ENCODE measurements at regions not wholly inside any gene's neighbourhood (a gene's known extent, or its start where the extent isn't known, plus 50 kb on each side); places are given as distances from the start of the nearest gene placed in this dataset.
"Not testable (repeated sequence)": the region's sequence is repeated elsewhere in the genome, so short reads cannot be mapped to it uniquely, and the experiment has no call there.

- not testable (repeated sequence) for H3K4me3 Mint-ChIP-seq; H3K27ac Mint-ChIP-seq; H3K9me3 Mint-ChIP-seq; DNase-seq; ATAC-seq (replicated peaks); H3K36me3 Mint-ChIP-seq; H3K27me3 Mint-ChIP-seq; H3K4me1 Mint-ChIP-seq
Measured at GRCh38 chr2:89095060-89095459, 403.6 kb downstream of the RPIA start.

GRCh38 chr2:89102587-89102986 lies 411.1 kb downstream of the RPIA start:
- H3K4me3 Mint-ChIP-seq: not testable (repeated sequence)

DNA sequence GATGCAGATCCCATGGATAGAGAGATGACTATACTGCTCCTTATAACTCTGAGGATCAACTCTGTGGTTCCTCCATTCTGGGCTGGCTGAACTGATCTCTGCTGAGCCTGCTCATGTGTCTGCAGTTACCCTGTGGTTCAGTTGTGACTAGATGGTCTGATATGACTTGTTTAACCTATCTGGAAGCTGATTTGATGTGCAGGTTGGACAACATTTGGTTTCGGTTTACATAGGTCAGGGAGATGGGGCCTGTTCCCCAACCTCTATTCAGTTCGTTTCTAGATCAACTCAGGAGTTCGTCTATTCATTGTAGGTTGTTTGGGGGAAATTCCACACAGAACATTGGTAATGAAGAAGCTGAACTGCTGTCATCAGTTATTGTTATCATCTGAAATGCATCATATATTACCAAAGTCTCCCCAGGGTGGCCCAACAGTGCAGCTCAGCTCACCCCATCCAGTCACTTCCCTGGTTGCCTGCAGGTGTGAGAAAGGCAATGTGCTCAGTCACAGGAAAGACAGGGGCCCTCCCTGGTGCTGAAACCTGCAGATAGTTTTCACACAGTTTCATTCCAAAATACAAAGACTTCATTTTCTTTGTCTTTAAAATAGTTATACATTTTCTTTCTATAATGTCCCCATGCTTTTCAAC lies 415.0 kb downstream of the RPIA start:
- H3K4me3 Mint-ChIP-seq, H3K36me3 Mint-ChIP-seq, H3K27ac Mint-ChIP-seq, DNase-seq, H3K9me3 Mint-ChIP-seq, H3K4me1 Mint-ChIP-seq, H3K27me3 Mint-ChIP-seq: not testable (repeated sequence)
- ATAC-seq (replicated peaks): peak; percentile 57 to 83

More at GRCh38 chr2:89102587-89102986, 411.1 kb downstream of the RPIA start:
- not testable (repeated sequence) for H3K27me3 Mint-ChIP-seq, H3K4me1 Mint-ChIP-seq, DNase-seq, H3K27ac Mint-ChIP-seq, H3K36me3 Mint-ChIP-seq, H3K9me3 Mint-ChIP-seq
- peak in 1 of 2 donors; percentile 41 for ATAC-seq (replicated peaks)

GRCh38 chr2:89112434-89112833 lies 421.0 kb downstream of the RPIA start:
- not testable (repeated sequence) for H3K36me3 Mint-ChIP-seq, H3K27me3 Mint-ChIP-seq, H3K27ac Mint-ChIP-seq, H3K9me3 Mint-ChIP-seq, H3K4me1 Mint-ChIP-seq, H3K4me3 Mint-ChIP-seq
- DNase-seq: peak; percentile 1
- ATAC-seq (replicated peaks): peak; percentile 72

- H3K27me3 Mint-ChIP-seq; H3K36me3 Mint-ChIP-seq; H3K4me3 Mint-ChIP-seq; ATAC-seq (replicated peaks); H3K27ac Mint-ChIP-seq; H3K9me3 Mint-ChIP-seq; H3K4me1 Mint-ChIP-seq; DNase-seq: not testable (repeated sequence)
Measured at GRCh38 chr2:89113286-89113685, 421.8 kb downstream of the RPIA start.

- not testable (repeated sequence) for H3K4me3 Mint-ChIP-seq, H3K36me3 Mint-ChIP-seq, DNase-seq, H3K27me3 Mint-ChIP-seq, H3K4me1 Mint-ChIP-seq, H3K9me3 Mint-ChIP-seq, H3K27ac Mint-ChIP-seq
- ATAC-seq (replicated peaks): peak; percentile 65
Measured at GRCh38 chr2:89129440-89129839, 438.0 kb downstream of the RPIA start.

- H3K27ac Mint-ChIP-seq; H3K4me1 Mint-ChIP-seq; H3K27me3 Mint-ChIP-seq; H3K36me3 Mint-ChIP-seq; H3K4me3 Mint-ChIP-seq; H3K9me3 Mint-ChIP-seq; DNase-seq; ATAC-seq (replicated peaks): not testable (repeated sequence)
Measured at GRCh38 chr2:89130665-89131308, 439.3 kb downstream of the RPIA start.

DNA sequence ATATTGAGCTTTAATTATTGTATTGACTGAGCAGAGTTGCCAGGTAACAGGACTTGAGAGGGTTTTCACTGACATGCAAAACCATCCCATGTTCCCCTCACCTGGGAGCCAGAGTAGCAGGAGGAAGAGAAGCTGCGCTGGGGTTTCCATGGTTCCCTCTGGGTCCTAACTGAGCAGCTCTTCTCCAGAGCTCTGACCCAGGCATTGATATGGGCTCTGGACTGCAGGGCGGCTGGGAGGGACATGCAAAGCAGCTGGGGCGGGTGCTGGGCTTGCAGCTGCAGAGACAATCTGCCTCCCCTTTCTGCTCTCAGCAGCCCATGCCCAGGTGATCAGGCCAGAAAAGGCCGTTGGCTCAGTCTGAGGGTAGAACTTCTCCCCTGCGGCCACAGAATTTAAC lies 451.5 kb downstream of the RPIA start:
- not testable (repeated sequence) for H3K27me3 Mint-ChIP-seq, H3K9me3 Mint-ChIP-seq, DNase-seq, H3K36me3 Mint-ChIP-seq
- peak; percentile 73 to 79 for ATAC-seq (replicated peaks)
- H3K4me3 Mint-ChIP-seq: peak overlapping the region; percentile 41 to 52
- H3K4me1 Mint-ChIP-seq: peaks cover 5 to 11% of the 10 kb centered on the region in 2 donors
- peak overlapping the region; percentile 71 for H3K27ac Mint-ChIP-seq

- ATAC-seq (replicated peaks); DNase-seq; H3K4me3 Mint-ChIP-seq; H3K36me3 Mint-ChIP-seq; H3K27ac Mint-ChIP-seq; H3K9me3 Mint-ChIP-seq; H3K27me3 Mint-ChIP-seq: not testable (repeated sequence)
- peaks cover 8 to 16% of the 10 kb centered on the region in 2 donors for H3K4me1 Mint-ChIP-seq
Measured at GRCh38 chr2:89145342-89145741, 453.9 kb downstream of the RPIA start.

- not testable (repeated sequence) for ATAC-seq (replicated peaks); H3K27me3 Mint-ChIP-seq; H3K36me3 Mint-ChIP-seq; H3K4me3 Mint-ChIP-seq; H3K27ac Mint-ChIP-seq; DNase-seq; H3K9me3 Mint-ChIP-seq
- H3K4me1 Mint-ChIP-seq: peaks cover 9 to 16% of the 10 kb centered on the region in 2 donors
Measured at GRCh38 chr2:89148256-89148655, 456.8 kb downstream of the RPIA start.

DNA sequence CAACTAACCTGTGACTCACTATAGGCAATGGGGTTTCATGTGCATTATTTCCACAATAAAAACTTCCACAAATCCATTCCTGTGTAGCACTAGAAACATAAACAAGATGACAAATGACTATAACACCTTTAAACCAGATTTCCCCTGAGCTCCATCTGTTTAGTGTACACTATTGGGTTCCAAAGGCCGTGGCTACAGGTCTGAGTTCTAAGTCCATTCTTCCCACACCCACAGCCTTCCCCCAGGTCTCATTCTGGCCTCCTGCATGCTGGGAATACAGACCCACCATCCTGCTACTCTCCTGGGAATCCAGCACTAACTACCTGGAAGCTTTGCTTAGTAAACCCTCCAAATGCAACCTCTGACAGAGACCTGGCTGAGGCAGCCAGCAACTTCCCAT lies 460.2 kb downstream of the RPIA start:
- not testable (repeated sequence) for DNase-seq; H3K4me3 Mint-ChIP-seq; H3K9me3 Mint-ChIP-seq; H3K27me3 Mint-ChIP-seq; H3K36me3 Mint-ChIP-seq; H3K27ac Mint-ChIP-seq; ATAC-seq (replicated peaks)
- peaks cover 11 to 16% of the 10 kb centered on the region in 2 donors for H3K4me1 Mint-ChIP-seq

DNA sequence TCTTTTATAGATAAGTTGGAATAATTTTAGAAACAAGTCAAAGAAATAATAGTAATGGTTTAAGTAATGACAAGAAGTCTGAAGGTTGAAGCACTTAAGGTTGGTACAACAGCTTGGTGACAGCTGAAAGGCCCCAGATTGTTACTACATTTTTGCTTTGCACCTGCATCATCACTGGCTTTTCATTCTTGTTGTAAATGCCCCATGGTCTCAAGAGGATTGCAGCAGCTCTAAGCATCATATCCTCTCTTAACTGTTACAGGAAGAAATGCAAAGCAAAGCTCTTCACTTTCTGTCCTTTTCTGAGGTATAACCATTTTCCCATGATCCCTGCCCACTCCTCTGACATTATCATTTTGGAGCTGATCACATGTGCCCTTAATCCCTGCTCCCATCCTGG lies 461.0 kb downstream of the RPIA start:
- H3K36me3 Mint-ChIP-seq, H3K9me3 Mint-ChIP-seq, DNase-seq, H3K27me3 Mint-ChIP-seq: not testable (repeated sequence)
- Mint-ChIP-seq H3K27ac (peak overlapping the region; percentile 82), H3K4me1 (peaks cover 11 to 16% of the 10 kb centered on the region in 2 donors), H3K4me3 (peak overlapping the region in 1 of 2 donors; percentile 21)
- ATAC-seq (replicated peaks): peak; percentile 76 to 77

- Mint-ChIP-seq H3K4me3 (peak overlapping the region in 1 of 2 donors; percentile 8), H3K4me1 (peaks cover 10 to 16% of the 10 kb centered on the region in 2 donors)
- not testable (repeated sequence) for H3K27ac Mint-ChIP-seq, H3K36me3 Mint-ChIP-seq, H3K9me3 Mint-ChIP-seq, DNase-seq, H3K27me3 Mint-ChIP-seq
- ATAC-seq (replicated peaks): peak in 1 of 2 donors; percentile 55
Measured at GRCh38 chr2:89153210-89153609, 461.7 kb downstream of the RPIA start.

- H3K9me3 Mint-ChIP-seq, DNase-seq, H3K27ac Mint-ChIP-seq, H3K36me3 Mint-ChIP-seq, H3K4me3 Mint-ChIP-seq, H3K27me3 Mint-ChIP-seq: not testable (repeated sequence)
- peak; percentile 31 to 54 for ATAC-seq (replicated peaks)
- peaks cover 8 to 12% of the 10 kb centered on the region in 2 donors for H3K4me1 Mint-ChIP-seq
Measured at GRCh38 chr2:89154247-89154682, 462.8 kb downstream of the RPIA start.

DNA sequence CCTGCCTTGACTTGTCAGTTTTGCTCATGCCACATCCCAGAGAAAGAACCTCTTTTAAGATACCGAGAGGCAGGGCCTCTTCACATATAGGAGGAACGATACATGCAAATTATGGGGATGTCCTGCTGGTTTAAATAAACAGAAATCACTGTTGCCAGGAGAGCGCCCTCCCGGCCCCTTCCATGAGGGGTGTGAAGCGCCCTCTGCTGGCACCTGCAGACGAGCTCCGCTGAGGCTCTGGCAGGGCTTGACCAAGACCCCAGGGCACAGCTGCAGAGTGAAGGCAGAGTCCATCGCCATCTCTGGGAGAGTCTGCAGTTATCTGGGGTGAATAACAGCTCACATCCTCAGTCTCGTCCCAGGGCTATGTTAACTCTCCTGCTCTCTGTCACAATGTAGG lies 468.8 kb downstream of the RPIA start:
- H3K4me1 Mint-ChIP-seq, DNase-seq, H3K4me3 Mint-ChIP-seq, H3K36me3 Mint-ChIP-seq, H3K27me3 Mint-ChIP-seq, H3K27ac Mint-ChIP-seq, H3K9me3 Mint-ChIP-seq: not testable (repeated sequence)
- peak; percentile 77 to 81 for ATAC-seq (replicated peaks)

All from stimulated activated naive B cell treated with anti-CD40 and anti-IgM and Interleukin-4, amounts not matched to agents 10 μg/mL and 1 μg/mL and 100 μg/mL, for 72 hours (primary cell).